ENCODE measurements at regions not wholly inside any gene's neighbourhood (a gene's known extent, or its start where the extent isn't known, plus 50 kb on each side); places are given as distances from the start of the nearest gene placed in this dataset.

DNA sequence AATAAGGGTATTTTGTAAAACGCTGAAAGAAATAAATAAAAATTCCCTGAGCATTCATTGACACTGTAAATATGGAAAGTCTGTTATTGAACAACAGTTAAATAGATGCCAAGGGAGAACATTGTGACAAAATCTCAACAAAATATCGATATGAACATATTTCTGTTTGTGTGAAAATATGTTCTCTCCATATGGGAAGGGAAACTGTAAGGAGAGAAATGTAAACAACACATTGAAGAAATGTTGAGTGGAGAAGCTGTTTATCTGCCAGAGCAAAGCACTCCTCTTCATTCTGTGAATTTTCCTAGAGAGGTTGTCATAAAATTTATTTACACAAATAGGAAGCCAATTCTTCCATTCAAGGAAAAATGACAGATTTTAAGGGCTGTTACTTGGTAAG lies 57.1 kb upstream of the EOMES start:
- H3K27ac ChIP-seq = no peak overlapping the region
- ChIA-PET CTCF (interaction anchor here (0.7 kb wide), 1 partner anchor 11 kb away, joined by 3 read pairs; no protein-coding TSS in a partner anchor), POLR2A (ENCODE audit: low non-redundant PET) (no interaction called here)
- DNase-seq (ENCODE audit: low spot score) = no peak
- TF ChIP-seq, protein P1, sequence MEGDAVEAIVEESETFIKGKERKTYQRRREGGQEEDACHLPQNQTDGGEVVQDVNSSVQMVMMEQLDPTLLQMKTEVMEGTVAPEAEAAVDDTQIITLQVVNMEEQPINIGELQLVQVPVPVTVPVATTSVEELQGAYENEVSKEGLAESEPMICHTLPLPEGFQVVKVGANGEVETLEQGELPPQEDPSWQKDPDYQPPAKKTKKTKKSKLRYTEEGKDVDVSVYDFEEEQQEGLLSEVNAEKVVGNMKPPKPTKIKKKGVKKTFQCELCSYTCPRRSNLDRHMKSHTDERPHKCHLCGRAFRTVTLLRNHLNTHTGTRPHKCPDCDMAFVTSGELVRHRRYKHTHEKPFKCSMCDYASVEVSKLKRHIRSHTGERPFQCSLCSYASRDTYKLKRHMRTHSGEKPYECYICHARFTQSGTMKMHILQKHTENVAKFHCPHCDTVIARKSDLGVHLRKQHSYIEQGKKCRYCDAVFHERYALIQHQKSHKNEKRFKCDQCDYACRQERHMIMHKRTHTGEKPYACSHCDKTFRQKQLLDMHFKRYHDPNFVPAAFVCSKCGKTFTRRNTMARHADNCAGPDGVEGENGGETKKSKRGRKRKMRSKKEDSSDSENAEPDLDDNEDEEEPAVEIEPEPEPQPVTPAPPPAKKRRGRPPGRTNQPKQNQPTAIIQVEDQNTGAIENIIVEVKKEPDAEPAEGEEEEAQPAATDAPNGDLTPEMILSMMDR (conservative IDR thresholded peaks at IDR 0.05; ENCODE audit: low read depth) = no peak

DNA sequence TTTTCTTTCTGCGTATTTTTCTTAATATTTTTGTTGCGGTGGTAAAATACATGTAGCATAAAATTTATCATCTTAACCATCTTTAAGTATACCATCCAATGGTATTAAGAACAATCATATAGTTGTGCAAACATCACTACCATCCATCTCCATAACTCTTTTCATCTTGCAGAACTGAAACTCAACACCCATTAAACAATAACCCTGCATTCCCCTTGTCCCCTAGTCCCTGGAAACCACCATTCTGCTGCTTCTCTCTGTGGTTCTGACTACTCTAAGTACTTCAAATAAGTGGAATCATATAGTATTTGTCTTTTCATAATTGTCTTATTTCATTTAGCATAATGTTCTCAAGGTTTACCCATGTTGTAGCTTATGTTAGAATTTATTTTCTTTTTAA lies 67.3 kb upstream of the EOMES start:
- H3K27ac ChIP-seq = no peak overlapping the region
- POLR2A ChIA-PET (ENCODE audit: low non-redundant PET) = no interaction called here
- TF ChIP-seq, protein P1 (conservative IDR thresholded peaks at IDR 0.05; ENCODE audit: low read depth) = no peak
- DNase-seq (ENCODE audit: low spot score) = no peak
- CTCF ChIA-PET = no interaction called here

DNA sequence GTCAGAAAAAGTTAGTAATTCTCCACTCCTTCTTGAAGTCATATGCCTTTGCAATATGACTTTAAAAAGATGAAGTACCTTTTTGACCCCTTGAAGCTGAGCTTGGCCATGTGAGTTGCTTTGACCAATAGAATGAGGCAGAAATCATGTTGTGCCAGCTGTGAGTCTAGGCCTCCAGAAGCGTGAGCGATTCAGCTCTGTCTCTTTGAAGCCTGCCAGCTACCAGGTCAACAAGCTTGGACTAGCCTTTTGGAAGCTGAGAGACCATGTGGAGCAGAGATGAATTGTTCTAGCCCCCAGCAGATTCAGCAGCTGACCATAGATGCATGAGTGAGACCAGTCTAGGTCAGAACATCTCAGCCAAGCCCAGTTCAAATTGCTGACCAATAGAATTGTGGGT lies 69.8 kb upstream of the EOMES start:
- POLR2A ChIA-PET (ENCODE audit: low non-redundant PET) = interaction anchor here (0.7 kb wide), 1 partner anchor 12 kb away, joined by 4 read pairs; no protein-coding TSS in a partner anchor
- CTCF ChIA-PET = no interaction called here
- TF ChIP-seq, protein P1 (conservative IDR thresholded peaks at IDR 0.05; ENCODE audit: low read depth) = no peak
- no peak for DNase-seq (ENCODE audit: low spot score)
- no peak overlapping the region for H3K27ac ChIP-seq

DNA sequence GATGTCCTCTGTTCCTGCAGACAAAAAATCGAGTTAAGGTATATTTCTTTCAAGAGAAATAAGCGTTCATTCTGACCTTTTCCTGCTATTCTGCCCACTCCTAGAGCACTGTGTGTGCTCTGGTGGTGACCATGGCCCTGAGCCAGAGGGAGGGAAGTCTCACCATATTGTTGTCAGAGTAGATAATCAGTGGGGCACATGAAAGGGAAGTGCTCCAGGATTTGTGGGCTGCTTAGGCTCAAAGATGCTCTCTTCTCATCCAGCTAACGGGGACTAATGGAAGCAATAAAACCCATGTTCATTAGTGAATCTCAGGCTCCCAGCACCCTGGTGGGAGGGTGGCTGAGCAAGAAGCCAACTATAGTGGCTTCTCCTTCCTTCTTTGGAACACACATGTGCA lies 70.7 kb upstream of the EOMES start:
- TF ChIP-seq, protein P1 (conservative IDR thresholded peaks at IDR 0.05; ENCODE audit: low read depth) = no peak
- POLR2A ChIA-PET (ENCODE audit: low non-redundant PET) = no interaction called here
- no peak overlapping the region for H3K27ac ChIP-seq
- no peak for DNase-seq (ENCODE audit: low spot score)
- CTCF ChIA-PET = no interaction called here

DNA sequence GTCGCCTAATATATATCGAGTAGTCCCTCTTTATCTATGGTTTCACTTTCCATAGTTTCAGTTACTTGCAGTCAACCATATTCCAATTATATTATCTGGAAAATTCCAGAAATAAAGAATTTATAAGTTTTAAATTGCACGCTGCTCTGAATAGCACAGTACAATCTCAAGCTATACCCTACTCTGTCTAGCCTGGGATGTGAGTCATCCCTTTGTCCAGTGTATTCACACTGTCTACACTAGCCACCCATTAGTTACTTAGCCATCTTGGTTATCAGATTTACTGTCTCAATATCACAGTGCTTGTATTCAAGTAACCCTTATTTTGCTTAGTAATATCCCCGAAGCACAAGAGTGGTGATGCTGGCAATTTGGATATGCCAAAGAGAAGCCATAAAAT lies 72.1 kb upstream of the EOMES start:
- no peak overlapping the region for H3K27ac ChIP-seq
- ChIA-PET POLR2A (ENCODE audit: low non-redundant PET) (no interaction called here), CTCF (no interaction called here)
- TF ChIP-seq, protein P1 (conservative IDR thresholded peaks at IDR 0.05; ENCODE audit: low read depth) = no peak
- DNase-seq (ENCODE audit: low spot score) = no peak

DNA sequence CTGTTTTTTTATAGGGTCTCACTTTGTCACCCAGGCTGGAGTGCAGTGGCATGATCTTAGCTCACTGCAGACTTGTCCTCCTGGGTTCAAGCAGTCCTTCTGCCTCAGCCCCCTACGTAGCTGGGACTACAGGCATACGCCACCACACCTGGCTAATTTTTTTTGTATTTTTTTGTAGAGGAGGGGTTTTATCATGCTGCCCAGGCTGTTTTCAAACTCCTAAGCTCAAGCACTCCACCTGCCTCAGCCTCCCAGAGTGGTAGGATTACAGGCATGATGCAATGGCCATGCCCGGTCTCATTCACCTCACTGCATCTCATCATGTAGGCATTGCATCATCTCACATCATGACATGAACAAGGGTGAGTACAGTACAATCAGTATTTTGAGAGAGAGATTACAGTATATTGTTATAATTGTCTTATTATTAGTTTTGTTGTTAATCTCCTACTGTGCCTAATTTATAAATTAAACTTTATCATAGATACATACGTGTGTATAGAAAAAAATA lies 74.3 kb upstream of the EOMES start:
- POLR2A ChIA-PET (ENCODE audit: low non-redundant PET) = no interaction called here
- TF ChIP-seq, protein P1 (conservative IDR thresholded peaks at IDR 0.05; ENCODE audit: low read depth) = no peak
- DNase-seq (ENCODE audit: low spot score) = no peak
- no peak overlapping the region for H3K27ac ChIP-seq
- CTCF ChIA-PET = no interaction called here

DNA sequence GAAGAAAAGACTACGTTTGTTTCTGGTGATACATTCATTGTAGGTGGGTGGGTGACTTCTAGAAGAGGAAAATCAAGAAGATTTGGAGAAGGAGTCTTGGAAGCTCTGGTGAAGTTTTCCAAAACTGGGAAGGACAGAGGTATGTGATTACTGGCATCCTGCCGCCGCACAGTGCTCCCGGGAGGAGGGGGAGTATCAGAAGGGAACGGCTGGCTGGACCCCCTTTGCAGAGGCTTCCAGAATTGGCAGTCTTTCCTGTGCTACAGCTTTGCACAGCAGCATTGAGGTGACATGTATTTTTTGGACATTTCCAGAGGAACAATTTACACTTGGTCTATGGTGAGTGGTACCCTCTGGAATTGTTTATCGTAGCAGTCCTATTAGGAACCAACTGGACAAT lies 75.7 kb upstream of the EOMES start:
- no peak for DNase-seq (ENCODE audit: low spot score)
- TF ChIP-seq, protein P1 (conservative IDR thresholded peaks at IDR 0.05; ENCODE audit: low read depth) = no peak
- ChIA-PET CTCF (no interaction called here), POLR2A (ENCODE audit: low non-redundant PET) (no interaction called here)
- no peak overlapping the region for H3K27ac ChIP-seq

Measured in RWPE1 (cell line).